ENCODE measurements at regions not wholly inside any gene's neighbourhood (a gene's known extent, or its start where the extent isn't known, plus 50 kb on each side); places are given as distances from the start of the nearest gene placed in this dataset.

- TF ChIP-seq BCL11A (IDR thresholded peaks at IDR 0.05; ENCODE audit: low read depth in 2 of 2, low read length in 2 of 2) (no peak), ZNF274 (IDR thresholded peaks at IDR 0.05; ENCODE audit: borderline replicate concordance, extremely low read depth, low read length) (no peak), GABPA (IDR thresholded peaks at IDR 0.05; ENCODE audit: borderline replicate concordance, insufficient read depth, low read length) (no peak), CBX8 (IDR thresholded peaks at IDR 0.05; ENCODE audit: borderline replicate concordance, low read depth, low read length) (no peak), BACH1 (IDR thresholded peaks at IDR 0.05; ENCODE audit: low read length) (no peak)
Measured at GRCh38 chr2:64288321-64289193, 144.3 kb upstream of the PELI1 start (continued).

Measured in H1 (cell line).